ENCODE measurements at regions not wholly inside any gene's neighbourhood (a gene's known extent, or its start where the extent isn't known, plus 50 kb on each side); places are given as distances from the start of the nearest gene placed in this dataset.

DNA sequence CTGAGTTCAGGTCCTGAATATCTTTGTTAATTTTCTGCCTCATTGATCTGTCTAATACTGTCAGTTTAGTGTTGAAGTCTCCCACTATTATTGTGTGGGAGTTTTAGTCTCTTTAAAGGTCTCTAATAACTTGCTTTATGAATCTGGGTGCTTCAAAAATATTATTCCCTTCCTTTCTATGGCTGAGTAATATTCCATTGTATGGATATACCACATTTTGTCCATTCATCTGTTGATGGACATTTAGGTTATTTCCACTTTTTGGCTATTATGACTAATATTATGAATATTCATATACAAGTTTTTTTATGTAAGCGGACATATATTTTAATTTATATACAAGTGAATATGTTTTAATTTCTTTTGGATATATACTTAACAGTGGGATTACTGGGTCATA lies 82.7 kb downstream of the SDR9C7 start:
- Histone ChIP-seq H3K27me3 (replicated peaks) (no peaks in the 10 kb centered on the region), H3K36me3 (replicated peaks) (no peaks in the 10 kb centered on the region), H3K27ac (no peak overlapping the region), H3K4me3 (ENCODE audit: low read depth, low read length) (no peak overlapping the region)
- no peak for DNase-seq
- in situ Hi-C loops (cut with HindIII; ENCODE audit: low pct_ligation_motif_present, low sequenced_read_pairs) = no loop called here
- no peak for TF ChIP-seq CTCF (IDR thresholded peaks at IDR 0.05; ENCODE audit: low read depth, low read length, missing control alignments)

DNA sequence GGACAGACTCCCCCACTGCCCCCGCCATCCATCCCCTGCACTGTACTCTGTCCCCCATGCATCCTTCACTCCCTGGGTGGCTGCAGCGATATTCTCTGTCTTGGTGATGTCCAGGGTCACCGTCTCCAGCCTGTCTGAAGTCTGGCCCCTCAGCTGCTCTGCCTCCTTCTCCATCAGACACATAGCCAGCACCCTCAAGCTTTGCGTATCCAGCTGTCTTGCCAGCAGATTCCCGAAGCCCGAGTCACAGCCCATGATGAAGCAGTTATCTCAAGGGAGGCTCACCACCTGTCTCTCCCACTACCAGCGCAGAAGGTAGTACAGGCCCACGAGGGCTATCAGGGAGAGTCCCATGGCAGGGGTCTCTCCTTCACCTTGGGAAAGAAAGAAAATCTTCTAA lies 77.8 kb downstream of the HSD17B6 start:
- Histone ChIP-seq H3K4me3 (ENCODE audit: low read depth, low read length) (no peak overlapping the region), H3K36me3 (replicated peaks) (no peaks in the 10 kb centered on the region), H3K27ac (no peak overlapping the region), H3K27me3 (replicated peaks) (no peaks in the 10 kb centered on the region)
- in situ Hi-C loops (cut with HindIII; ENCODE audit: low pct_ligation_motif_present, low sequenced_read_pairs) = no loop called here
- no peak for TF ChIP-seq CTCF (IDR thresholded peaks at IDR 0.05; ENCODE audit: low read depth, low read length, missing control alignments)
- DNase-seq = peak; percentile 67

DNA sequence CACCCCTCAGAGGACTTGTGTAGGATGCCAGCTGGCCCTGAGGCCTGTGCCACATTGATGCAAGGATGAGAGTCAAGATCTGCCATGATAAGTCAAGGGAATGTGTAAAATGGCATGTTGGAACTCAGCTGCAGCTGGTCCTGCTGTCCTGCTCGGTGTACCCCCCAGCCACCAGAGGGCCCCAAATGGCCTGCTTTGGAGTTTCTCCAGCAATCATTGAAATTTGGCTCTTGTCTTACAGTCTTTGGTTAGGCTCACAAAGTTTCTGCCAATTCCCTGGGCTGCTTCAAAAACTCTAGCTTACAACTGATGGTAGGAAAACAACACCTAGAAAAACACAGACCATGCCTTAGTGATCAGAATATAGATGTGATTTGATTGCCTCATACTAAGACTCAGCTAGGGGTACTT lies 76.8 kb downstream of the HSD17B6 start:
- peak; percentile 79 for TF ChIP-seq CTCF (IDR thresholded peaks at IDR 0.05; ENCODE audit: low read depth, low read length, missing control alignments)
- Histone ChIP-seq H3K4me3 (ENCODE audit: low read depth, low read length) (no peak overlapping the region), H3K36me3 (replicated peaks) (no peaks in the 10 kb centered on the region), H3K27ac (no peak overlapping the region), H3K27me3 (replicated peaks) (no peaks in the 10 kb centered on the region)
- no peak for DNase-seq
- in situ Hi-C loops (cut with HindIII; ENCODE audit: low pct_ligation_motif_present, low sequenced_read_pairs) = no loop called here

DNA sequence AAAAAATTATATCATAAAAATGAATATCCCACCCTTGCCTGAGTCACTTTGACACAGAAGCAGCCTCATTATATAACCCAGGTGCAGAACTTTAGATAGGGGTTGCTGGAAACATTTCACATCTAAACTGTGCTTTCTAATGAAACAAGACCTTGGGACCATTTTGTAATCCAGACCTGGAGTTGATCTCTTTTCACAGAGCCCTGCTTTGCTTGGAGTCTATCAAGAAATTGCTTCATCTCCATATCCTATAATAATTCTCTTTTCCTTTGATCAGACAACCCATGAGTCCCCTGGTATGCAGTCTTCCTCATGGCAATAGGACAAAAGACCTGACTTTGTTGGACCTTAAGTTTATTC lies 76.3 kb downstream of the HSD17B6 start:
- no peak for DNase-seq
- Histone ChIP-seq H3K4me3 (ENCODE audit: low read depth, low read length) (no peak overlapping the region), H3K27ac (no peak overlapping the region), H3K36me3 (replicated peaks) (no peaks in the 10 kb centered on the region), H3K27me3 (replicated peaks) (no peaks in the 10 kb centered on the region)
- in situ Hi-C loops (cut with HindIII; ENCODE audit: low pct_ligation_motif_present, low sequenced_read_pairs) = no loop called here
- no peak for TF ChIP-seq CTCF (IDR thresholded peaks at IDR 0.05; ENCODE audit: low read depth, low read length, missing control alignments)

DNA sequence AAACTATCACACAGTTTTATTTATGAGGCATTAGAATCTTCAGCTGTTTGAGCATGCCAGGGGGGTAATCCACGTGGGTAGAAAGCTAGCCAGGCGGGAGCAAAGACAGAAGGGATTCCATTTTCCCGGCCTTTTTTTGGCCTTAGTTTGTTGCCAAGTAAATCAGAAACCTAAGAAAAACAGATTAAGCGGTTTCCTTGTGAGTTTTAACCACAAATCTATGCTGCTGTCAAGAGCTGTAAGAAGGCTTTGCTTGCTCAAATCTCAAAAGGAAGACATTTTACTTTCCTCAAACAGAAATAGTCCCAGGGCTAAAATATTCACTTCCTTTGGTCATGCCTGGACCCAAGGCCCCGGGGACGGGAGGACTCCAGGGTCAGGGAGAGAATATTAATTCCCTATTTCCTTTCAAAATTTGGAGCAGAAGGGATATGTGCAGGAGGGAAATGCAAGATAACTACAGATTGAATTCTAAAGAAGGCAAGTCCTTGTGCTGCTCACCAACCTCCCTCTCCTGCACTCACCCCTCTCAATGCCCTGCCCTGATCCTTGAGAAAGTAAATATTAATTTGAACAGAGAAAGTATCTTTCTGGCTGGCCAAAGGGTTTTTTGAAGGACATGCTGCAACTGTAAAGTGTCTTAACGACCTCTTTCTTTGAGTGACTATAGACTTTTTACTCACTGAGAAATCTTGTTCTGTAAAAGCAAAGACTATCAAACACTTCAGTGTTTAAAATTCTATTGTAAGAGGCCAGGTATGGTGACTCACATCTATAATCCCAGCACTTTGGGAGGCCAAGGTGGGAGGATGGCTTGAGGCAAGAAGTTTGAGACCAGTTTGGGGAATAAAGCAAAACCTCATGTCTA lies 75.7 kb downstream of the HSD17B6 start:
- no peak overlapping the region for H3K4me3 ChIP-seq (ENCODE audit: low read depth, low read length)
- in situ Hi-C loops (cut with HindIII; ENCODE audit: low pct_ligation_motif_present, low sequenced_read_pairs) = no loop called here
- H3K27me3 ChIP-seq (replicated peaks) = no peaks in the 10 kb centered on the region
- no peaks in the 10 kb centered on the region for H3K36me3 ChIP-seq (replicated peaks)
- no peak overlapping the region for H3K27ac ChIP-seq
- TF ChIP-seq CTCF (IDR thresholded peaks at IDR 0.05; ENCODE audit: low read depth, low read length, missing control alignments) = no peak
- DNase-seq = no peak
